MCF 10A (cell line): ENCODE measurements at regions not wholly inside any gene's neighbourhood (a gene's known extent, or its start where the extent isn't known, plus 50 kb on each side); places are given as distances from the start of the nearest gene placed in this dataset.

ENCODE experiments used
- BruUV-seq: library from RNA; stranded (reverse); fragments of 400-500 nt; replicated peaks from 2 replicates; lab custom pipeline; 2021; lab: Mats Ljungman, UMichigan
- CTCF ChIA-PET: fragments of 300-600 bp; sonication (Branson Sonifier 250); formaldehyde crosslinking; extraction: SDS; loops from one replicate; lab custom pipeline; 2021; ENCODE audit warnings: antibody characterized with exemption, inconsistent platforms; lab: Yijun Ruan, JAX
- POLR2A ChIA-PET: fragments of 300-600, 350-650 bp; sonication (Branson Sonifier 250); formaldehyde crosslinking; extraction: SDS; loops from one replicate; lab custom pipeline; 2020; ENCODE audit warnings: antibody characterized with exemption, inconsistent platforms; lab: Yijun Ruan, JAX
- DNase-seq: peaks from one replicate; pipeline ENCODE4 v3.0.0-alpha.2; 2018; ENCODE audit not compliant: unreplicated experiment
- H3K27ac Mint-ChIP-seq: one replicate; pipeline ENCODE4 v1.8.0; 2022; ENCODE audit warnings: mild to moderate bottlenecking, low read depth, mixed read lengths; ENCODE audit not compliant: unreplicated experiment
- H3K27me3 Mint-ChIP-seq: one replicate; pipeline ENCODE4 v1.8.0; 2022; ENCODE audit warnings: mixed read lengths; ENCODE audit not compliant: insufficient read depth, unreplicated experiment
- H3K36me3 Mint-ChIP-seq: one replicate; pipeline ENCODE4 v1.8.0; 2022; ENCODE audit warnings: mild to moderate bottlenecking, moderate library complexity, mixed read lengths; ENCODE audit not compliant: insufficient read depth, unreplicated experiment
- H3K4me1 Mint-ChIP-seq: one replicate; pipeline ENCODE4 v1.8.0; 2022; ENCODE audit warnings: mixed read lengths; ENCODE audit not compliant: insufficient read depth, unreplicated experiment
- H3K4me3 Mint-ChIP-seq: one replicate; pipeline ENCODE4 v1.8.0; 2022; ENCODE audit warnings: mild to moderate bottlenecking, moderate library complexity, mixed read lengths; ENCODE audit not compliant: unreplicated experiment
- H3K9me3 Mint-ChIP-seq: one replicate; pipeline ENCODE4 v1.8.0; 2022; ENCODE audit warnings: mixed read lengths; ENCODE audit not compliant: unreplicated experiment
- CTCF ChIP-seq: fragments of 200-600 bp; IDR thresholded peaks from one replicate; pipeline ENCODE4 v1.8.0; 2022; ENCODE audit warnings: antibody characterized with exemption, mild to moderate bottlenecking; ENCODE audit not compliant: unreplicated experiment
- intact Hi-C: fragments of 100-400 bp; cut with micrococcal nuclease; formaldehyde crosslinking; loops from 2 replicates; pipeline ENCODE4 v1.14.1; 2022

- no peaks in the 10 kb centered on the region for H3K9me3 Mint-ChIP-seq
- H3K27ac Mint-ChIP-seq, result no peak overlapping the region
- TF ChIP-seq CTCF, result no peak
- BruUV-seq, result no TSS peak
- intact Hi-C loops, result no loop called here
- ChIA-PET CTCF (no interaction called here), POLR2A (interaction anchor here (0.9 kb wide), 1 partner anchor 17 kb away, joined by 3 read pairs; no protein-coding TSS in a partner anchor)
- H3K36me3 Mint-ChIP-seq, result no peaks in the 10 kb centered on the region
- H3K4me1 Mint-ChIP-seq, result no peaks in the 10 kb centered on the region
- H3K27me3 Mint-ChIP-seq, result no peaks in the 10 kb centered on the region
- no peak for DNase-seq
- H3K4me3 Mint-ChIP-seq, result no peak overlapping the region
These were observed 831.4 kb downstream of the CDH11 start for GRCh38 chr16:64290461-64290860.

GRCh38 chr16:64287655-64288528 lies 834.0 kb downstream of the CDH11 start:
- Mint-ChIP-seq H3K36me3 (no peaks in the 10 kb centered on the region), H3K9me3 (no peaks in the 10 kb centered on the region), H3K27ac (no peak overlapping the region), H3K4me3 (no peak overlapping the region), H3K27me3 (no peaks in the 10 kb centered on the region), H3K4me1 (no peaks in the 10 kb centered on the region)
- BruUV-seq, result no TSS peak
- ChIA-PET POLR2A (no interaction called here), CTCF (interaction anchor here (0.7 kb wide), 1 partner anchor 41 kb away, joined by 3 read pairs; no protein-coding TSS in a partner anchor)
- no peak for TF ChIP-seq CTCF
- intact Hi-C loops, result no loop called here
- DNase-seq, result no peak

- no peaks in the 10 kb centered on the region for H3K4me1 Mint-ChIP-seq
- no peak for DNase-seq
- H3K27ac Mint-ChIP-seq, result no peak overlapping the region
- CTCF ChIA-PET, result no interaction called here
- H3K36me3 Mint-ChIP-seq, result no peaks in the 10 kb centered on the region
- no TSS peak for BruUV-seq
- no peak for TF ChIP-seq CTCF
- no peaks in the 10 kb centered on the region for H3K27me3 Mint-ChIP-seq
- H3K9me3 Mint-ChIP-seq, result no peaks in the 10 kb centered on the region
- POLR2A ChIA-PET, result no interaction called here
- no peak overlapping the region for H3K4me3 Mint-ChIP-seq
- intact Hi-C loops, result no loop called here
These were observed 839.7 kb downstream of the CDH11 start for GRCh38 chr16:64282181-64282580.

- no peak for TF ChIP-seq CTCF
- no peak overlapping the region for H3K4me3 Mint-ChIP-seq
- ChIA-PET POLR2A (no interaction called here), CTCF (no interaction called here)
- no TSS peak for BruUV-seq
- no peak overlapping the region for H3K27ac Mint-ChIP-seq
- DNase-seq, result no peak
- H3K9me3 Mint-ChIP-seq, result no peaks in the 10 kb centered on the region
- intact Hi-C loops, result no loop called here
- no peaks in the 10 kb centered on the region for H3K36me3 Mint-ChIP-seq
- H3K27me3 Mint-ChIP-seq, result no peaks in the 10 kb centered on the region
- no peaks in the 10 kb centered on the region for H3K4me1 Mint-ChIP-seq
These were observed 841.5 kb downstream of the CDH11 start for GRCh38 chr16:64280317-64280716.
